ENCODE measurements at regions not wholly inside any gene's neighbourhood (a gene's known extent, or its start where the extent isn't known, plus 50 kb on each side); places are given as distances from the start of the nearest gene placed in this dataset.
"Not testable (repeated sequence)": the region's sequence is repeated elsewhere in the genome, so short reads cannot be mapped to it uniquely, and the experiment has no call there.

DNA sequence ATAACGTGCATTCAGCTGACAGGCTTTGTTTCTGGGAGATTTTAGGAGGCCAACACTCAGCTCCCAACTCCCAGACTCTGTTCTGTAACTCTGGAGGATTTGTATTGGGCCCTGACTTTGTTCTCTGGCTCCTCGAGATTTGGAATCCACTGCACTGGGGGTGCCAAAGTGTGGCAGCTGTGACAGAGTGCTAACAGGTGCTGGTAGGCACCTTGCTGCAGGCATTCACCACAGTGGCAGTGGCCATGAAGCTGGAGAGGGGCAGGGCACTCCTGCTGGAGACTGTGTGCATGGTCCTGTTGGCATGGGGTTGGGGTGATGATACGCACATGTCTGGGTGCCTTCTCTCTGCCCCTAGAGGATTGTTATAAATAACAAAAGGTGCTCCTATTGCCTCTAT is 1094.9 kb upstream of the SLIT2 start:
- H3K9me3 Mint-ChIP-seq = peaks cover 22% of the 10 kb centered on the region
- TF ChIP-seq, protein P1, sequence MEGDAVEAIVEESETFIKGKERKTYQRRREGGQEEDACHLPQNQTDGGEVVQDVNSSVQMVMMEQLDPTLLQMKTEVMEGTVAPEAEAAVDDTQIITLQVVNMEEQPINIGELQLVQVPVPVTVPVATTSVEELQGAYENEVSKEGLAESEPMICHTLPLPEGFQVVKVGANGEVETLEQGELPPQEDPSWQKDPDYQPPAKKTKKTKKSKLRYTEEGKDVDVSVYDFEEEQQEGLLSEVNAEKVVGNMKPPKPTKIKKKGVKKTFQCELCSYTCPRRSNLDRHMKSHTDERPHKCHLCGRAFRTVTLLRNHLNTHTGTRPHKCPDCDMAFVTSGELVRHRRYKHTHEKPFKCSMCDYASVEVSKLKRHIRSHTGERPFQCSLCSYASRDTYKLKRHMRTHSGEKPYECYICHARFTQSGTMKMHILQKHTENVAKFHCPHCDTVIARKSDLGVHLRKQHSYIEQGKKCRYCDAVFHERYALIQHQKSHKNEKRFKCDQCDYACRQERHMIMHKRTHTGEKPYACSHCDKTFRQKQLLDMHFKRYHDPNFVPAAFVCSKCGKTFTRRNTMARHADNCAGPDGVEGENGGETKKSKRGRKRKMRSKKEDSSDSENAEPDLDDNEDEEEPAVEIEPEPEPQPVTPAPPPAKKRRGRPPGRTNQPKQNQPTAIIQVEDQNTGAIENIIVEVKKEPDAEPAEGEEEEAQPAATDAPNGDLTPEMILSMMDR (IDR thresholded peaks at IDR 0.05) = no peak
- no peak overlapping the region for H3K27ac Mint-ChIP-seq
- no peak overlapping the region for H3K4me3 Mint-ChIP-seq
- peaks cover 10% of the 10 kb centered on the region for H3K36me3 Mint-ChIP-seq (ENCODE audit: low read depth)
- no peak for DNase-seq
- no peaks in the 10 kb centered on the region for H3K4me1 Mint-ChIP-seq (ENCODE audit: low read depth)
- H3K27me3 Mint-ChIP-seq (ENCODE audit: insufficient read depth) = no peaks in the 10 kb centered on the region; the same call in 1 of the 2 replicates

- Mint-ChIP-seq H3K4me3 (no peak overlapping the region), H3K36me3 (ENCODE audit: low read depth) (peaks cover 10% of the 10 kb centered on the region), H3K27me3 (ENCODE audit: insufficient read depth) (no peaks in the 10 kb centered on the region; the same call in 1 of the 2 replicates), H3K4me1 (ENCODE audit: low read depth) (no peaks in the 10 kb centered on the region), H3K27ac (no peak overlapping the region), H3K9me3 (peaks cover 22% of the 10 kb centered on the region)
- TF ChIP-seq, protein P1 (IDR thresholded peaks at IDR 0.05) = no peak
- no peak for DNase-seq
Measured at GRCh38 chr4:19155568-19155967, 1096.1 kb upstream of the SLIT2 start.

DNA sequence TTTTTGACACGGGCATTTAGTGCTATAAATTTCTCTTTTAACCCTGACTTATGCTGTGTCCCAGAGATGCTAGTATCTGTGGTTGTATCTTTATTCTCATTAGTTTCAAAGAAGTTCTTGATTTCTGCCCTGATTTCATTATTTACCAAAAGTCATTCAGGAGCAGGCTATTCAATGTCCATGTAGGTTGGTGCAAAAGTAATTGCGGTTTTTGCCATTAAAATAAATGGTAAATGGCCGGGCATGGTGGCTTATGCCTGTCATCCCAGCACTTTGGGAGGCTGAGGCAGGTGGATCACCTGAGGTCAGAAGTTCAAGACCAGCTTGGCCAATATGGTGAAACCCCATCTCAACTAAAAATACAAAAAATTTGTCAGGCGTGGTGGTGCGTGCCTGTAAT is 1097.4 kb upstream of the SLIT2 start:
- H3K9me3 Mint-ChIP-seq = peaks cover 22% of the 10 kb centered on the region
- not testable (repeated sequence) for H3K27me3 Mint-ChIP-seq (ENCODE audit: insufficient read depth)

GRCh38 chr4:19152264-19152663 is 1099.4 kb upstream of the SLIT2 start:
- no peak for DNase-seq
- H3K27me3 Mint-ChIP-seq (ENCODE audit: insufficient read depth) = no peaks in the 10 kb centered on the region; the same call in 1 of the 2 replicates
- no peak overlapping the region for H3K27ac Mint-ChIP-seq
- peaks cover 22% of the 10 kb centered on the region for H3K9me3 Mint-ChIP-seq
- no peak overlapping the region for H3K4me3 Mint-ChIP-seq
- H3K4me1 Mint-ChIP-seq (ENCODE audit: low read depth) = no peaks in the 10 kb centered on the region
- TF ChIP-seq, protein P1 (IDR thresholded peaks at IDR 0.05) = no peak
- peaks cover 10% of the 10 kb centered on the region for H3K36me3 Mint-ChIP-seq (ENCODE audit: low read depth)

More for the DNA sequence above, 1097.4 kb upstream of the SLIT2 start:
- H3K27ac Mint-ChIP-seq; H3K4me3 Mint-ChIP-seq; DNase-seq; H3K4me1 Mint-ChIP-seq (ENCODE audit: low read depth): not testable (repeated sequence)
- peaks cover 10% of the 10 kb centered on the region for H3K36me3 Mint-ChIP-seq (ENCODE audit: low read depth)

DNA sequence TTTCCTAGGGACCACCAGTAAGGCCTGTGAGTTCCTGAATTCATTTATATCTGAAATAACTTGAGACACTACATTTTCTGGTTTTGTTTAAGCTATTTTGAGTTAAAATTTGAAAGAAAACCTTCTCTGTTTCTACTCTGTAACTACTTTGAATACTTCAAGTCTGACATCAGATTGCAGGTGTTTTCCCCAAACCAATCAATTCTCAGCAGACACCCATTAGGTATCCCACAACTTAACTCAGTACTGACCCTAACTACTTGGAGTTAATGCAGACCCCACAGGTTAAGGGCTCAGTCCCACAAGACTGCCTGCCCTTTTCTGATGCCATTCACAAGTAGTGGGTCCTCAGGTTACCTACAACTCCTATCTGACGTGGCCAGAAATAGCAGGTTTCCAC is 1100.0 kb upstream of the SLIT2 start:
- TF ChIP-seq, protein P1 (IDR thresholded peaks at IDR 0.05) = no peak
- peaks cover 10% of the 10 kb centered on the region for H3K36me3 Mint-ChIP-seq (ENCODE audit: low read depth)
- H3K4me1 Mint-ChIP-seq (ENCODE audit: low read depth) = no peaks in the 10 kb centered on the region
- no peak overlapping the region for H3K4me3 Mint-ChIP-seq
- DNase-seq = no peak
- H3K9me3 Mint-ChIP-seq = peaks cover 21% of the 10 kb centered on the region
- no peaks in the 10 kb centered on the region; the same call in 1 of the 2 replicates for H3K27me3 Mint-ChIP-seq (ENCODE audit: insufficient read depth)
- no peak overlapping the region for H3K27ac Mint-ChIP-seq

DNA sequence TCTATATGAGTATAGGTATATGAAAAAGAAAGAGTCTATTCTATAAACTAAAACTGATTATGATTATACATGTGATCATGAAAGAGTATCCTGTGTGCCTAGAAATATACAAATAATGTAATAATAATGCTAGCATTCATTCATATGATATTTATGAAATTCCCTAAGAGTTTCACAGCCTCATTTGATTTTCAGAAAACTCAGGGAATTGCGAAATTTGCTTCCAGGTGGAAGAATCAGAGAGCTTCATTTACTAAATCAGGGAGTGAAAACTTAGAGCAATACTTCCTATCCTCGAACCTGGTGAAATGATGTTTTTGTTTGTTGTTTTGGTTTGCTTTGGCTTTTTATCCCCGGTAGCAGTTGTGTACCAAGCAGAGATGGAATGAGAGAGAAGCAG is 1105.7 kb upstream of the SLIT2 start:
- TF ChIP-seq, protein P1 (IDR thresholded peaks at IDR 0.05) = no peak
- Mint-ChIP-seq H3K27me3 (ENCODE audit: insufficient read depth) (no peaks in the 10 kb centered on the region; the same call in 1 of the 2 replicates), H3K36me3 (ENCODE audit: low read depth) (no peaks in the 10 kb centered on the region), H3K4me3 (no peak overlapping the region), H3K4me1 (ENCODE audit: low read depth) (no peaks in the 10 kb centered on the region), H3K27ac (no peak overlapping the region), H3K9me3 (no peaks in the 10 kb centered on the region)
- no peak for DNase-seq
